ENCODE measurements at regions not wholly inside any gene's neighbourhood (a gene's known extent, or its start where the extent isn't known, plus 50 kb on each side); places are given as distances from the start of the nearest gene placed in this dataset.

GRCh38 chr3:180359953-180360279, 242.0 kb upstream of the TTC14 start:
- TF ChIP-seq CTCF (IDR thresholded peaks at IDR 0.05 in 4 of 5, conservative IDR thresholded peaks at IDR 0.05 in 1 of 5) (no peak), POLR2A (IDR thresholded peaks at IDR 0.05) (no peak)
